Gastroesophageal sphincter (tissue), 3 donors: ENCODE measurements at regions not wholly inside any gene's neighbourhood (a gene's known extent, or its start where the extent isn't known, plus 50 kb on each side); places are given as distances from the start of the nearest gene placed in this dataset.

Experiments used
- EP300 ChIP-seq: sonication (generic); formaldehyde crosslinking; IDR thresholded peaks from one replicate; pipeline ENCODE4 v1.6.1; 2017; ENCODE audit warnings: antibody characterized with exemption, mild to moderate bottlenecking
- POLR2A ChIP-seq, 2 donors: fragments of 450-650 bp; IDR thresholded peaks; one replicate each; pipeline ENCODE4 v1.6.1; 2017; ENCODE audit warnings: antibody characterized with exemption in 2 of 2, mild to moderate bottlenecking in 2 of 2, moderate library complexity in 1 of 2
- TF ChIP-seq, protein P1 (sequence below), 4 experiments: fragments of 200-600 bp in 2 of 4; fragments of 450-650 bp in 2 of 4; sonication (generic) in 1 of 4; IDR thresholded peaks; one replicate each; pipeline ENCODE4 v1.5.1; 2017 to 2019; ENCODE audit warnings: antibody characterized with exemption in 4 of 4, mild to moderate bottlenecking in 2 of 4, moderate library complexity in 2 of 4

DNA sequence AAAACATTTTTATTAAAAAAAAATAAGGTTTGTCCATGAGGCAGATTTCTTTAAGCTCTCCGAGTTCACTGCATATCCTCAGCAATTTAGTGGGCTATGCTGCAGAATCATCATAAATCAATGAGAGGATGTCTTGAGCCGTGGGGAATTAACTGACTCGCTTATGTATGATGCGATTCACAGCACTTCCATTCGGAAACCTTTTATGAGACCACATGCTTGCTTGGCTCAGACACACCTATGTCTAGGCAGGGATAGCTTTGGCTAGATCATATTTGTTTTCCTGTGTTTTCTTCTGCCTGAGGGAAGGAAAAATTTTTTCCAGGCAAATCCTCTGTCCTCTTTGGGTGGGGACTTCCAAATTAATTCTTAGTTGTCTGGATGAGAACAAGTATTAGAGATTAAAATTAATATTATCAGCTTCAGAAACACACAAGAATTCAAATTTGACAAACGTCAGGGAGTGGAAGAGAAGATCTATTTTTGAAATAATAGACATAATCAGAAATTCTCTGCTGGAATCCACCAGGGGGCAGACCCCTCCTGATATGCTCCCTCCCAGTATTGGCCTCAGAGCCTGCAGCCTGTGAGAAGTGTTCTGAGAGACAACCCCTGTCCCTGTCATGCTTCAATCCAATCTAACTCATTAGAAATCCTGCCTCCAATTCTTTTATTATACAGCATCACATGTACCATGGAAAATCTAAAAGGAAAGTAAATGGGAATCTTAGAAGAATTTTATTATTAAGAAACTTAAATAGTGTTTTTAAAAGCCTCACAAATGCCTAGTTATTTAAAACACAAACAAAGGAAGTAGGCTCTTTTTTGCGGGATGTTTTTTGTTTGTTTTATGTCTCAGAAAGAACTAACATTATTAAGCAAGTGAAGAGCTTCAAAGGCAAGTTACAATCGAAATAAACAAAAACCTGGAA lies 345.1 kb upstream of the TACR3 start:
- TF ChIP-seq EP300 (no peak), POLR2A (IDR thresholded peaks at IDR 0.05) (no peak)
- TF ChIP-seq, protein P1, sequence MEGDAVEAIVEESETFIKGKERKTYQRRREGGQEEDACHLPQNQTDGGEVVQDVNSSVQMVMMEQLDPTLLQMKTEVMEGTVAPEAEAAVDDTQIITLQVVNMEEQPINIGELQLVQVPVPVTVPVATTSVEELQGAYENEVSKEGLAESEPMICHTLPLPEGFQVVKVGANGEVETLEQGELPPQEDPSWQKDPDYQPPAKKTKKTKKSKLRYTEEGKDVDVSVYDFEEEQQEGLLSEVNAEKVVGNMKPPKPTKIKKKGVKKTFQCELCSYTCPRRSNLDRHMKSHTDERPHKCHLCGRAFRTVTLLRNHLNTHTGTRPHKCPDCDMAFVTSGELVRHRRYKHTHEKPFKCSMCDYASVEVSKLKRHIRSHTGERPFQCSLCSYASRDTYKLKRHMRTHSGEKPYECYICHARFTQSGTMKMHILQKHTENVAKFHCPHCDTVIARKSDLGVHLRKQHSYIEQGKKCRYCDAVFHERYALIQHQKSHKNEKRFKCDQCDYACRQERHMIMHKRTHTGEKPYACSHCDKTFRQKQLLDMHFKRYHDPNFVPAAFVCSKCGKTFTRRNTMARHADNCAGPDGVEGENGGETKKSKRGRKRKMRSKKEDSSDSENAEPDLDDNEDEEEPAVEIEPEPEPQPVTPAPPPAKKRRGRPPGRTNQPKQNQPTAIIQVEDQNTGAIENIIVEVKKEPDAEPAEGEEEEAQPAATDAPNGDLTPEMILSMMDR (IDR thresholded peaks at IDR 0.05): peak; percentile 10 to 70 (median 37)
